HG02642 (cell line): ENCODE measurements at regions not wholly inside any gene's neighbourhood (a gene's known extent, or its start where the extent isn't known, plus 50 kb on each side); places are given as distances from the start of the nearest gene placed in this dataset.
"Not testable (repeated sequence)": the region's sequence is repeated elsewhere in the genome, so short reads cannot be mapped to it uniquely, and the experiment has no call there.

ENCODE experiments used
- ATAC-seq: cut with Tn5 transposase; IDR thresholded peaks from one replicate; pipeline ENCODE4 v1.9.1; 2021; ENCODE audit warnings: mild to moderate bottlenecking; ENCODE audit not compliant: unreplicated experiment, poor library complexity

DNA sequence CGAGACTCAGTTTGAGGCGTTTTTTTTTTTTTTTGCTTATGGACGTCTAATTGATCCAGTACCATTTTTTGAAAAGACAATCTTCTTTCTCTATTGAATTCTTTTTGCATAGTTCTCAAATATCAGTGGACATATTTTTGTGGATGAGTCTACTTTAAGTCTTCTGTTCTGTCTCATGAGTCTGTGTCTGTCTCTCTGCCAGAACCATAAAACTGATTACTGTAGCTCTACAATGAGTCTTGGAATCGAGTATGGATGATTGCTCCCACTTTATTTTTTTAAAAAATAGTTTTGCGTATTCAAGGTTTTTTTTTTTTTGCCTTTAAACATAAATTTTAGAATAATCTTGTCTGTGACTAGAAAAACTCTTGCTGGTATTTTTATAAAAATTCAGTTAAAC, 323.5 kb downstream of the ZNF326 start:
- no peak for ATAC-seq

DNA sequence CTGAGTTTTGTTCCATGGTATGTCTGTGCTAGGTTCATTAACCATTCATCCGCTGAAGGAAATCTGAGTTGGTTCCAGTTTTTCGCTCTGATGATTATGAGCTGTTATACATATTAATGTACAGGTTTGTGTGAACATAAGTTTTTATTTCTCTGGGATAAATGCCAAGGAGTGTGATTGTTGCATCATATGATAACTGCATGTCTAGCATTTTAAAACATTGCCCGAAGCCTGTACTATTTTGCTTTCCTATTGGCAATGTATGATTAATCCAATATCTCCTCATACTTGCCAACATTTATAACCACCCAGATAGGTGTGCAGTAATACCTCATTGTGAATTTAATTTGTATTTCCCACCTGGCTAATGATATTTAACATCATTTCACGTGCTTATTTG, 322.7 kb downstream of the ZNF326 start:
- ATAC-seq = no peak

DNA sequence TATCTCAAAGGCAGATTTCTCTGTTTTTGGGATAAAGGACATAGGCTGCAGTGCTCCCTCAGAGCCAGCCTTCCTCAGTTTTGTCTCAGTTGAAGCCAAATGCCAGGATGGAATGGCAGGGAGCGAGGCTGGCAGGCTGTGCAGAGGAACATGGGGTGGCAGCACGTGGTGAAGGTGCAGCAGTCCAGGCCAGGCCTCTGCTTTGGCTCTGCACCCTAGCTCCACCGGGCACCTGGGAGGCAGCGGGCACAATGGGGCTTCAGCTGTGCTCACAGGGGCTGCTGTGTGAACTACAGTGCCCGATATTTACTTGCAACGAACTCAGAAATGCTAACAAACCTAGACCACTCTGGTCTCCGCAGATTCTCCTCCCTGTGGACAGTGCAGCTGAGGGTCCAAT, 319.6 kb downstream of the ZNF326 start:
- ATAC-seq = no peak

GRCh38 chr1:90313778-90314177, 318.9 kb downstream of the ZNF326 start:
- no peak for ATAC-seq

DNA sequence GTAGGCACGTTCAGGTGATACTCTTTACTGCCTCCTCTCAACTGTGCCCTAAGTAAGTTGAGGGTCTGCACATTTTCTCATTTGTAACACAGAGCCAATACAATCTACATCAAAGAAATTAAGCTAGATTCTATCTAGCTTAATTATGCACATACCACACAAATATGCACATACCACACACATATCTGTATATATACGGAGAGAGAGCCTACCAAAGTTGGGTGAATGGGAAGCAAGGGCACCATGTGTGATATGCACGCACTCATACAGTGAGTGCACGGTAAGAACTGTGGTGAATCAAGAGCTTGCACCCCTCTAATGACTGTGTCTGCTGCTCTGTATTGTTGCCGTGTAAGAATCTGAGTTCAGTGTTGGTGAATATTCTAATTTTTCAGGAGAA, 314.9 kb downstream of the ZNF326 start:
- ATAC-seq = no peak

- no peak for ATAC-seq
Observed at GRCh38 chr1:90308421-90308820, 313.5 kb downstream of the ZNF326 start.

GRCh38 chr1:90305577-90305976, 310.7 kb downstream of the ZNF326 start:
- no peak for ATAC-seq

DNA sequence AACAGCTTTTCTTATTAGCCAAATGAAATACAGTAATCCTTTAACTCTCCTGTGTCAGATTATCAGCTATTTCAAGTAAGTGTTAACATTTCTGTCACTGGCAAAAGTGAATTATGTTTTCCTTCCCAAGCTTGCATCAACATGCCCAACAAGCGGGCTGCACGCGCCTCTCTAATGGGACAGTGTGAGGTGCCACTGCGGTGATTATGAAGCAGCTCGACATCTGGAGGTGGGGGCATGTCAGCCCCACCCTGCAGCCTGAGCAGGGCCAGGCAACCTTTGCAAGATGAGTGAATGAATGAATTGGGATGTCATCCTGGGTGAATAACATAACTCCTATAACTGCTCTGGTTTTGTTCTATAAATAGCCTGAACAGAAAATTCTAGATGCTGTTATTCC, 301.4 kb downstream of the ZNF326 start:
- ATAC-seq = no peak

DNA sequence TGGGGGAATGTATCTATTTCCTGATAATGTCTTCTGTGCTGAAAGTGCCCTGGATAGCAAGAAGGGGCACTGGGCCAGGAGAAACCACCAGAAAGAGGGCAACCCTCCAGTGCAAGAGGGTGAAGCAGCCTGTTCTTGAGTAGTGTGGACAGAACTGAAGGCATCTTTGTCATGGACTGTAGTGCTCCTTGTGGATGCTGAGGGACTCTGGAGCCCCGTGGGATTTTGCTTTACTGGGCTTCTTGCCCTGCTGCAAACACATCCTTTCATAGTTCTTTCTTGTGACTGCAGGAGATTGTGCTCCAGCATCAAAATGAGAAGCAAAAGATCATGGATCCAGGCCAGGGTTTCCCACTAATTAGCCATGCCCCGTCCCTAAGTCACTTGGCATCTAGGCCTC, 300.6 kb downstream of the ZNF326 start:
- ATAC-seq = no peak

DNA sequence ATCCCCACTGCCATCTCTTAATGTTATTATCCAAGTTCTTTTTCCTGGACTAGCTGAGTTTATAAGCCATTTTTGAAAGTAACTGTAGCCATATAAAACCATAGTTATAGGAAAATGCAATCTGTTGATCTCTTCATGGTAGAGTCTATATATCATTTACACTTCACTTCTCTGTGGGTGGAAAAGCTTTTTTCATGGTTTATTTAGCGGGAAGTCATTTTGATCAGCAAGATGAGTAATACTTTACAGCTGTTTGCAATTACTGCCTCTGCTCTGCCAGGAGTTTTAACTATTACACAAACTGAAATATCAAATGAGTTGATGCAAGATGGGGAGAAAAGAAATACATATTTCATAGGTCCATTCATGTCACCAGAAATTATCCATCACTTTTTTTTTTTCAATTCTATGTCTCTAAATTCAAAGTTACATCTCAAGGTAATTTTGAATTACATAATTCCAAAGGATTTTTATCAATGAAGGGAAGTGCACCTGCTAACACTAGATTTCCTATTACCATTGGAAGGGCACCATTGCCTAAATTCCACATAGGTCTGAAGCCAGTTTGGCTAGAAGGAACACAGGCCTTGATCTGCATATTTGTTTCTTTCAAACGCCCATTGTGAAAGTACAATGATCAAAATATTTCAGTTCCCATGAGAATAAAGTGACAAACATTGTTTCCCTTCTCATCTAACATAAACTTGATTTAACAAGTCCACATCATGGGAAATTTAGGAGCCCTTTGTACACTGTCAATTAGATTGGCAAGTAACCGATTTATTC, 296.7 kb downstream of the ZNF326 start:
- no peak for ATAC-seq

DNA sequence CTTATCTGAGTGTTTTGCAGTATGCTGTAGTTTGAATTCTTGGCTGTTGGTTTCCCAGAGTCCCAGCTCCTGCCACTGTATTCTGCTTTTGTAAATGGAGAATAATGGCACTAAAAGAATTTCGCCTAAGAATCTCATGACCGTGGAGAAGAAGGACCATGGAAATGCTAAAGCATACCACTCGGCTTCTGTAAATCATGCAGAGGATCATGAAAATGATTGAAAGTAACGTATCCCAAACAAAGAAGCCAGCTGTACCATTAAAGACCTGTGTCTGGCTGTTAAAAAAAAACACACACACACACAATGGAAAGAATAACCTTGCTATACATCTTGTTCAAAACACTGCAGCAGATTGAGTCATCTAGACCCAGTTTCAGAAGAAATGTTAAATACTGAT, 287.9 kb downstream of the ZNF326 start:
- no peak for ATAC-seq

DNA sequence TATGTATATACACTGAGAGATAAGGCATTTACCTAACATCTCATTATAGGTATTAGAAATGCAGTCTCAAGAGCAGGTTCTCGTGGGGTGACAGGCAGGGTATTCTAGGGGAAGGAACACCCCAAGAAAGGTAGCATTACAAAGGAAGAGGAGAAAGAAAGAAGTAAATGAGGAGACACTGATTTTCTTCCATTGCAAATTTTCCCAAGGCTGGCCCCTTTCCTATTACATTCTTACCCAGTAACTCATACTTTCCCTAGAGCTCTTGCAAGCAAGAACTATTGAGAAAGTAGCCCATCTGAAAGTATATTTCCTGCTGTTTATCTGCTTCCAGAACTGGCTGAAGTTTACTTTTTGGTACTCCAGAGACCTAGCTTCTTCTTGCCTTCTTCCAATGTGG, 287.0 kb downstream of the ZNF326 start:
- ATAC-seq = not testable (repeated sequence)

- no peak for ATAC-seq
Observed at GRCh38 chr1:90277270-90277669, 282.4 kb downstream of the ZNF326 start.

DNA sequence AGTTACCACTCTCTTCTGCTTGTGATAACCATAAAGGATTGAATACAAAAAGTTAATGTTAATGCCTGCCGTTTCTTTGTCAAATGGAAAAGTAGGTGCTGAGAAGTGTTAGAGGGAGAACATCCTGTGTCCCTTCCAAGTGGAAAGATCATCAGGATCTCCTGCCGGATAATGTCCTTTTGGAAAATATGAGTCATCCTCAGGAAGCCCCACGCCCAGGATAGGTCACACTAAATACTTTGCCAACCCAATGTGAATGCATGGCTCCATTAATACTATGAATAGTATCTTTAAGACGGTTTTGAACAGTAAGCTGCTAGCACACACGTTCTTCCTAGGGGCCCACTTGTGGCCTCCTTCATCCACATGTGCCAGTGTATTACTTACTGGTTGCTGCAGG, 279.5 kb downstream of the ZNF326 start:
- no peak for ATAC-seq

GRCh38 chr1:90273241-90273774, 278.4 kb downstream of the ZNF326 start:
- no peak for ATAC-seq

DNA sequence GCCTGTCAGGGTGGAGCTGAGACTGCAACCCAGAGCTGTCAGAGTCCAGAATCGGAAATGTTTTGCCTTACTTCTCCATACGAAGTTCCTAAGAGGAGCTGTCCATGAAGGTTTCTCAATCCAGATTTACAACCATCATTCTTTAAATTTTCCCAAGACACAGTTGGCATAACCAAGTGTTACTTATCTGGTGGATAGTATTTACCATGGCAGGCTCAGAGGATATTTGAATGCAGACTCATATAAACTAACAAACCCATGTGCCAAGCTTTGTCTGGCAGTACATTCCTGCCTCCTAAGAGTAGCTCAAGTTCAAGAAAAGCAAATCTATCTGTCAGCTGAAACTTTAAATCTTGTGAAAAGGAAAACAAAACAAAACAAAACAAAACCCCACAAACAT, 267.9 kb downstream of the ZNF326 start:
- ATAC-seq = no peak

DNA sequence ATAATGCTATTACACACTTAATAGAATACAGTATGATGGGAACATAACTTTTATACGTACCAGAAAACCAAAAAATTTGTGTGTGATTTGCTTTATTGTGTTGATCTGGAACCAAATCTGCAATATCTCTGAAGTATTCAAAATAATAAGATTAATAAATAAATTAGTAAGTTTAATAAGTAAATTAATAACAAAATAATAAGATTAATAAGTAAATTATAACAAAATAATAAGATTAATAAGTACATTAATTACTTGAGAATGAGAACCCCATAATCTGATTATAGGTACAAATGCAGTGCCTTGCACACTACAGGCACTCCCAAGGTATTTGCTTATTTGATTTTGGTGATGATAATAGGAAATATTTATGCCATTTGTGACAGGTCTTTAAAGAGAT, 267.4 kb downstream of the ZNF326 start:
- ATAC-seq = no peak

DNA sequence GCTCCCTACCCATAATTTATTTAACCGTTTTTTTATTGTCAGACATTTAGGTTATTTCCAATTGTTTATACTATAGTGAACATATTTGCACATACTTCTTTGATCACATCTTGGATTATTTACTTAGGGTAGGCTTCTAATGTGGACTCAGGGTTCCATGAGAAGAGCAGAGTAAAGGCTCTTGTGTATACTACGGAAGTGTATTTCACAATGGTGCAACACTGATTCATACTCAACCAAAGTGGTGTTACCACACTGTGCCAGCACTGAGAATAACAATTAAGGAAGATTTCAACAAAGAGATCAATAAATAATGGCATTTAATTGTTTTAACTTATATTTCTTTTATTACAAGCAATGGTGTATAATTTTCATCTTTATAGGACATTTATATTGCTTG, 251.2 kb downstream of the ZNF326 start:
- ATAC-seq = no peak

- no peak for ATAC-seq
Observed at GRCh38 chr1:90236493-90236892, 241.6 kb downstream of the ZNF326 start.

DNA sequence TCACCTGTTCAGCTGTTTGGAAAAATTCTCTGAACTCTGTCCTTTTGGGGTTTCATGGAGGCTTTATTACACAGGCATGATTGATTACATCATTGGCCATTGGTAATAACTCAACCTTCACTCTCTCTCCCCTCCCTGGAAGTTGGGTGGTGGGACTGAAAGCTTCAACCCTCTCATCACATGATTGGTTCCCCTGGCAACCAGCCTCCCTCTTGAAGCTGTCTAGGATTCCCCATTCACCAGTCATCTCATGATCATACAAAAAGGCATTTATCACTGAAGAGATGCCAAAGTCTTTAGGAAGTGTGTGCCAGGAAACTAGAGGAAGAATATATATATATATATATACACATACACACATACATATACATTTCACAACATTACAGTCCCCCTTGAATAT, 228.5 kb downstream of the ZNF326 start:
- no peak for ATAC-seq

GRCh38 chr1:90220941-90221693, 226.2 kb downstream of the ZNF326 start:
- ATAC-seq = no peak

GRCh38 chr1:90220496-90220895, 225.6 kb downstream of the ZNF326 start:
- ATAC-seq = no peak
